ENCODE measurements at regions not wholly inside any gene's neighbourhood (a gene's known extent, or its start where the extent isn't known, plus 50 kb on each side); places are given as distances from the start of the nearest gene placed in this dataset.
A peak's percentile ranks its signal among the peaks of the same experiment; 100 is the strongest.

GRCh38 chr3:159840703-159841299 lies 147.8 kb upstream of the IL12A start:
- no peak for DNase-seq (ENCODE audit: low spot score)

GRCh38 chr3:159841766-159842165 lies 146.9 kb upstream of the IL12A start:
- DNase-seq (ENCODE audit: low spot score), result no peak

- no peak for DNase-seq (ENCODE audit: low spot score)
Observed at GRCh38 chr3:159843840-159844730, 144.6 kb upstream of the IL12A start.

GRCh38 chr3:159844801-159845261 lies 143.8 kb upstream of the IL12A start:
- DNase-seq (ENCODE audit: low spot score), result no peak

- DNase-seq (ENCODE audit: low spot score), result no peak
Observed at GRCh38 chr3:159845737-159846136, 142.9 kb upstream of the IL12A start.

GRCh38 chr3:159846255-159846654 lies 142.4 kb upstream of the IL12A start:
- DNase-seq (ENCODE audit: low spot score), result no peak

- no peak for DNase-seq (ENCODE audit: low spot score)
Observed at GRCh38 chr3:159848348-159849118, 140.1 kb upstream of the IL12A start.

GRCh38 chr3:159850481-159850880 lies 138.2 kb upstream of the IL12A start:
- no peak for DNase-seq (ENCODE audit: low spot score)

- DNase-seq (ENCODE audit: low spot score), result no peak
Observed at GRCh38 chr3:159852266-159852665, 136.4 kb upstream of the IL12A start.

GRCh38 chr3:159852821-159853505 lies 135.7 kb upstream of the IL12A start:
- no peak for DNase-seq (ENCODE audit: low spot score)

GRCh38 chr3:159853506-159853864 lies 135.2 kb upstream of the IL12A start:
- DNase-seq (ENCODE audit: low spot score), result no peak

- peak; percentile 64 for DNase-seq (ENCODE audit: low spot score)
Observed at GRCh38 chr3:159854500-159855124, 134.0 kb upstream of the IL12A start.

- peak; percentile 93 for DNase-seq (ENCODE audit: low spot score)
Observed at GRCh38 chr3:159855599-159856346, 132.9 kb upstream of the IL12A start.

- peak; percentile 94 for DNase-seq (ENCODE audit: low spot score)
Observed at GRCh38 chr3:159856590-159857104, 132.0 kb upstream of the IL12A start.

- no peak for DNase-seq (ENCODE audit: low spot score)
Observed at GRCh38 chr3:159857840-159858239, 130.8 kb upstream of the IL12A start.

- DNase-seq (ENCODE audit: low spot score), result no peak
Observed at GRCh38 chr3:159858650-159859049, 130.0 kb upstream of the IL12A start.

- peak; percentile 88 for DNase-seq (ENCODE audit: low spot score)
Observed at GRCh38 chr3:159859424-159859823, 129.2 kb upstream of the IL12A start.

GRCh38 chr3:159859836-159860235 lies 128.8 kb upstream of the IL12A start:
- no peak for DNase-seq (ENCODE audit: low spot score)

- DNase-seq (ENCODE audit: low spot score), result peak; percentile 71
Observed at GRCh38 chr3:159860269-159861116, 128.1 kb upstream of the IL12A start.

Measured in SK-N-DZ (cell line).